ENCODE measurements at regions not wholly inside any gene's neighbourhood (a gene's known extent, or its start where the extent isn't known, plus 50 kb on each side); places are given as distances from the start of the nearest gene placed in this dataset.

- no peak for DNase-seq (ENCODE audit: unreplicated experiment)
- ChIA-PET CTCF (interaction anchor here (0.6 kb wide), 1 partner anchor 143 kb away, joined by 4 read pairs; no protein-coding TSS in a partner anchor), POLR2A (interaction anchor here (0.6 kb wide), 2 partner anchors 50 to 320 kb away, joined by 3 read pairs; no protein-coding TSS in a partner anchor)
- H3K4me3 Mint-ChIP-seq (ENCODE audit: unreplicated experiment) = no peak overlapping the region
- no peak overlapping the region for H3K27ac Mint-ChIP-seq (ENCODE audit: low read depth, unreplicated experiment)
- peaks cover 9% of the 10 kb centered on the region for H3K4me1 Mint-ChIP-seq (ENCODE audit: insufficient read depth, unreplicated experiment)
- BruUV-seq (replicated peaks) = no TSS peak
- no peaks in the 10 kb centered on the region for H3K36me3 Mint-ChIP-seq (ENCODE audit: insufficient read depth, unreplicated experiment)
- no peaks in the 10 kb centered on the region for H3K9me3 Mint-ChIP-seq (ENCODE audit: unreplicated experiment)
- intact Hi-C loops (cut with micrococcal nuclease) = no loop called here
- H3K27me3 Mint-ChIP-seq (ENCODE audit: insufficient read depth, unreplicated experiment) = no peaks in the 10 kb centered on the region
- no peak for TF ChIP-seq CTCF (IDR thresholded peaks at IDR 0.05; ENCODE audit: unreplicated experiment)
Observed at GRCh38 chr4:152247271-152247975, 288.5 kb downstream of the FBXW7 start.

- Mint-ChIP-seq H3K4me1 (ENCODE audit: insufficient read depth, unreplicated experiment) (peaks cover 9% of the 10 kb centered on the region), H3K27me3 (ENCODE audit: insufficient read depth, unreplicated experiment) (no peaks in the 10 kb centered on the region), H3K9me3 (ENCODE audit: unreplicated experiment) (no peaks in the 10 kb centered on the region), H3K27ac (ENCODE audit: low read depth, unreplicated experiment) (no peak overlapping the region), H3K4me3 (ENCODE audit: unreplicated experiment) (no peak overlapping the region), H3K36me3 (ENCODE audit: insufficient read depth, unreplicated experiment) (no peaks in the 10 kb centered on the region)
- TF ChIP-seq CTCF (IDR thresholded peaks at IDR 0.05; ENCODE audit: unreplicated experiment) = no peak
- POLR2A ChIA-PET = interaction anchor here (0.6 to 0.8 kb wide), 2 partner anchors 18 to 319 kb away, joined by 3 read pairs; no protein-coding TSS in a partner anchor
- no peak for DNase-seq (ENCODE audit: unreplicated experiment)
- intact Hi-C loops (cut with micrococcal nuclease) = no loop called here
- BruUV-seq (replicated peaks) = no TSS peak
- CTCF ChIA-PET = no interaction called here
Observed at GRCh38 chr4:152246659-152247058, 289.2 kb downstream of the FBXW7 start.

- DNase-seq (ENCODE audit: unreplicated experiment) = no peak
- H3K9me3 Mint-ChIP-seq (ENCODE audit: unreplicated experiment) = peaks cover 5% of the 10 kb centered on the region
- no peaks in the 10 kb centered on the region for H3K27me3 Mint-ChIP-seq (ENCODE audit: insufficient read depth, unreplicated experiment)
- no TSS peak for BruUV-seq (replicated peaks)
- TF ChIP-seq CTCF (IDR thresholded peaks at IDR 0.05; ENCODE audit: unreplicated experiment) = no peak
- intact Hi-C loops (cut with micrococcal nuclease) = no loop called here
- POLR2A ChIA-PET = interaction anchor here (0.7 to 1.5 kb wide), 3 partner anchors 14 to 438 kb away, joined by 3 to 4 read pairs (median 3); no protein-coding TSS in a partner anchor
- H3K4me3 Mint-ChIP-seq (ENCODE audit: unreplicated experiment) = no peak overlapping the region
- H3K27ac Mint-ChIP-seq (ENCODE audit: low read depth, unreplicated experiment) = no peak overlapping the region
- H3K36me3 Mint-ChIP-seq (ENCODE audit: insufficient read depth, unreplicated experiment) = no peaks in the 10 kb centered on the region
- peaks cover 9% of the 10 kb centered on the region for H3K4me1 Mint-ChIP-seq (ENCODE audit: insufficient read depth, unreplicated experiment)
- CTCF ChIA-PET = no interaction called here
Observed at GRCh38 chr4:152245680-152246079, 290.2 kb downstream of the FBXW7 start.

DNA sequence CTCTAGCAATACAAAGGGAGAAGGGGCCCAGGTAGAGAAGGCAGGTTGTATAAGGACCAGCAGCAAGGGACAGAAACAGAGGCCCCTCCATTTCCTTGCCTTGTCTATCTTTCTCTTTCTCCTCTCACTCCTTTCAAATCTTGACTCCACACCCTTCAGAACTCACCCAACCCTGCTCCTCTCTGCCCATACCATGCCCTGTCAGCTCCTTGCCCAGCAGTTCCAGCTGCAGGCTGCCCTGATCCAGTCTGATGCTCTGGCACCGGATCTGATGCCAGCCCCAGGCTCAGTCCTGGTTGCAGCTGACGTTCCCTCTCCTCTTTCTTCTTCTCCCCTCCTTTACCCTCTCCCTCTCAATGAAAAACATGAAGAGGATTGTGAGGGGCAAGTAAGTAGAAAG is 291.2 kb downstream of the FBXW7 start:
- no peak for DNase-seq (ENCODE audit: unreplicated experiment)
- Mint-ChIP-seq H3K4me3 (ENCODE audit: unreplicated experiment) (no peak overlapping the region), H3K27ac (ENCODE audit: low read depth, unreplicated experiment) (no peak overlapping the region), H3K4me1 (ENCODE audit: insufficient read depth, unreplicated experiment) (peaks cover 9% of the 10 kb centered on the region), H3K27me3 (ENCODE audit: insufficient read depth, unreplicated experiment) (no peaks in the 10 kb centered on the region), H3K36me3 (ENCODE audit: insufficient read depth, unreplicated experiment) (no peaks in the 10 kb centered on the region), H3K9me3 (ENCODE audit: unreplicated experiment) (peaks cover 8% of the 10 kb centered on the region)
- TF ChIP-seq CTCF (IDR thresholded peaks at IDR 0.05; ENCODE audit: unreplicated experiment) = no peak
- no TSS peak for BruUV-seq (replicated peaks)
- intact Hi-C loops (cut with micrococcal nuclease) = no loop called here
- ChIA-PET CTCF (no interaction called here), POLR2A (interaction anchor here (0.7 to 1.5 kb wide), 2 partner anchors 15 to 437 kb away, joined by 3 to 4 read pairs; no protein-coding TSS in a partner anchor)

Measured in MCF 10A (cell line).